H1 (cell line): ENCODE measurements at regions not wholly inside any gene's neighbourhood (a gene's known extent, or its start where the extent isn't known, plus 50 kb on each side); places are given as distances from the start of the nearest gene placed in this dataset.
"Not testable (repeated sequence)": the region's sequence is repeated elsewhere in the genome, so short reads cannot be mapped to it uniquely, and the experiment has no call there.

ENCODE experiments used
- CTCF ChIP-seq, 3 experiments: IDR thresholded peaks; 1 replicate in 2 of 3; 2 replicates in 1 of 3; pipeline versions ENCODE4 v1.5.1 to v1.6.1; 2011; ENCODE audit warnings: low read length in 3 of 3, mild to moderate bottlenecking in 3 of 3, inconsistent platforms in 2 of 3, low read depth in 1 of 3, moderate library complexity in 1 of 3; ENCODE audit not compliant: insufficient read depth in 1 of 3; ENCODE audit errors: control extremely low read depth in 1 of 3
- JUN ChIP-seq: IDR thresholded peaks from 2 replicates; pipeline ENCODE4 v1.6.1; 2011; ENCODE audit warnings: low read depth, mild to moderate bottlenecking, improper control_type of control experiment, low read length

GRCh38 chr7:76138577-76139313 is 63.0 kb upstream of the SRRM3 start:
- TF ChIP-seq CTCF (IDR thresholded peaks at IDR 0.05; ENCODE audit: control extremely low read depth in 1 of 3, insufficient read depth in 1 of 3, low read depth in 1 of 3, low read length in 3 of 3); JUN: not testable (repeated sequence)
